ENCODE measurements at regions not wholly inside any gene's neighbourhood (a gene's known extent, or its start where the extent isn't known, plus 50 kb on each side); places are given as distances from the start of the nearest gene placed in this dataset.
"Not testable (repeated sequence)": the region's sequence is repeated elsewhere in the genome, so short reads cannot be mapped to it uniquely, and the experiment has no call there.

- no peak for DNase-seq (ENCODE audit: low read depth in 2 of 3, low spot score in 2 of 3)
Measured at GRCh38 chr13:21228738-21229137, 52.3 kb downstream of the MRPL57 start.

GRCh38 chr13:21229241-21230024 is 53.0 kb downstream of the MRPL57 start:
- no peak for DNase-seq (ENCODE audit: low read depth in 2 of 3, low spot score in 2 of 3)

GRCh38 chr13:21230516-21230915 is 54.1 kb downstream of the MRPL57 start:
- no peak for DNase-seq (ENCODE audit: low read depth in 2 of 3, low spot score in 2 of 3)

- no peak for DNase-seq (ENCODE audit: low read depth in 2 of 3, low spot score in 2 of 3)
Measured at GRCh38 chr13:21231426-21231940, 55.0 kb downstream of the MRPL57 start.

- no peak for DNase-seq (ENCODE audit: low read depth in 2 of 3, low spot score in 2 of 3)
Measured at GRCh38 chr13:21232196-21232595, 55.7 kb downstream of the MRPL57 start.

- no peak for DNase-seq (ENCODE audit: low read depth in 2 of 3, low spot score in 2 of 3)
Measured at GRCh38 chr13:21232599-21232998, 56.1 kb downstream of the MRPL57 start.

GRCh38 chr13:21233086-21233485 is 56.6 kb downstream of the MRPL57 start:
- no peak for DNase-seq (ENCODE audit: low read depth in 2 of 3, low spot score in 2 of 3)

GRCh38 chr13:21234526-21234925 is 58.1 kb downstream of the MRPL57 start:
- no peak for DNase-seq (ENCODE audit: low read depth in 2 of 3, low spot score in 2 of 3)

- DNase-seq (ENCODE audit: low read depth in 2 of 3, low spot score in 2 of 3), result no peak
Measured at GRCh38 chr13:21235174-21235573, 58.7 kb downstream of the MRPL57 start.

GRCh38 chr13:21237081-21237480 is 60.6 kb downstream of the MRPL57 start:
- no peak for DNase-seq (ENCODE audit: low read depth in 2 of 3, low spot score in 2 of 3)

- no peak for DNase-seq (ENCODE audit: low read depth in 2 of 3, low spot score in 2 of 3)
Measured at GRCh38 chr13:21238267-21238666, 61.8 kb downstream of the MRPL57 start.

- DNase-seq (ENCODE audit: low read depth in 2 of 3, low spot score in 2 of 3), result no peak
Measured at GRCh38 chr13:21240586-21240985, 64.1 kb downstream of the MRPL57 start.

- peak in 1 of 3 donors; percentile 13 for DNase-seq (ENCODE audit: low read depth in 2 of 3, low spot score in 2 of 3)
Measured at GRCh38 chr13:21242236-21242635, 65.8 kb downstream of the MRPL57 start.

GRCh38 chr13:21243045-21243897 is 66.8 kb downstream of the MRPL57 start:
- peak in 1 of 3 donors; percentile 25 for DNase-seq (ENCODE audit: low read depth in 2 of 3, low spot score in 2 of 3)

GRCh38 chr13:21243898-21244184 is 67.4 kb downstream of the MRPL57 start:
- not testable (repeated sequence) for DNase-seq (ENCODE audit: low read depth in 2 of 3, low spot score in 2 of 3)

- no peak for DNase-seq (ENCODE audit: low read depth in 2 of 3, low spot score in 2 of 3)
Measured at GRCh38 chr13:21246761-21247452, 70.4 kb downstream of the MRPL57 start.

GRCh38 chr13:21256351-21256761 is 79.9 kb downstream of the MRPL57 start:
- DNase-seq (ENCODE audit: low read depth in 2 of 3, low spot score in 2 of 3), result no peak

GRCh38 chr13:21256891-21257290 is 80.4 kb downstream of the MRPL57 start:
- no peak for DNase-seq (ENCODE audit: low read depth in 2 of 3, low spot score in 2 of 3)

- DNase-seq (ENCODE audit: low read depth in 2 of 3, low spot score in 2 of 3), result no peak
Measured at GRCh38 chr13:21259571-21260455, 83.4 kb downstream of the MRPL57 start.
